Naive thymus-derived CD4-positive, alpha-beta T cell (primary cell): ENCODE measurements at regions not wholly inside any gene's neighbourhood (a gene's known extent, or its start where the extent isn't known, plus 50 kb on each side); places are given as distances from the start of the nearest gene placed in this dataset.

Experiments used
- ATAC-seq: fragments of 150-1000 bp; cut with Tn5 transposase; 2 replicates; pipeline ENCODE4 v1.10.0; 2021; ENCODE audit warnings: mild to moderate bottlenecking, moderate library complexity
- CTCF ChIA-PET: fragments of 350-600 bp; sonication (Branson Sonifier 250); formaldehyde crosslinking; loops from one replicate; lab custom pipeline; 2021; ENCODE audit warnings: antibody characterized with exemption; lab: Charles Lee
- POLR2A ChIA-PET: fragments of 350-600 bp; sonication (Branson Sonifier 250); formaldehyde crosslinking; loops from one replicate; lab custom pipeline; 2021; ENCODE audit warnings: antibody characterized with exemption, inconsistent platforms; lab: Charles Lee
- DNase-seq, 9 donors: peaks; one replicate each; pipeline versions ENCODE4 v3.0.0 to v3.0.0-alpha.2; 2020 to 2022; ENCODE audit warnings: mixed read lengths in 1 of 9
- H3K27ac ChIP-seq: one replicate; pipeline ENCODE4 v1.7.0; 2013; ENCODE audit warnings: mild to moderate bottlenecking, low read depth, low read length, moderate library complexity
- H3K27me3 ChIP-seq, 2 donors: one replicate each; pipeline ENCODE4 v1.7.0; 2013; ENCODE audit warnings: low read length in 2 of 2, mild to moderate bottlenecking in 2 of 2, moderate library complexity in 2 of 2; ENCODE audit not compliant: control insufficient read depth in 2 of 2, insufficient read depth in 2 of 2
- H3K36me3 ChIP-seq, 3 experiments: 1 replicate in 2 of 3; 2 replicates in 1 of 3; pipeline ENCODE4 v1.7.0; 2013; ENCODE audit warnings: low read length in 3 of 3, mild to moderate bottlenecking in 3 of 3, moderate library complexity in 1 of 3; ENCODE audit not compliant: insufficient read depth in 3 of 3, control insufficient read depth in 2 of 3
- H3K4me1 ChIP-seq, 2 donors: one replicate each; pipeline ENCODE4 v1.7.0; 2013; ENCODE audit warnings: low read length in 2 of 2, mild to moderate bottlenecking in 2 of 2, moderate library complexity in 1 of 2; ENCODE audit not compliant: control insufficient read depth in 2 of 2, insufficient read depth in 2 of 2
- H3K4me3 ChIP-seq: 2 replicates; pipeline ENCODE4 v1.7.0; 2013; ENCODE audit warnings: mild to moderate bottlenecking, low read length
- H3K9me3 ChIP-seq, 3 experiments: 1 replicate in 2 of 3; 2 replicates in 1 of 3; pipeline ENCODE4 v1.7.0; 2013; ENCODE audit warnings: low read length in 3 of 3; ENCODE audit not compliant: control insufficient read depth in 2 of 3
- H3K27ac Mint-ChIP-seq, 9 donors: one replicate each; pipeline ENCODE4 v1.8.0; 2020 to 2022; ENCODE audit warnings: mixed read lengths in 9 of 9, mild to moderate bottlenecking in 8 of 9, moderate library complexity in 5 of 9, inconsistent platforms in 2 of 9
- H3K27me3 Mint-ChIP-seq, 5 donors: one replicate each; pipeline ENCODE4 v1.8.0; 2021 to 2022; ENCODE audit warnings: mixed read lengths in 5 of 5, mild to moderate bottlenecking in 1 of 5
- H3K36me3 Mint-ChIP-seq, 5 donors: one replicate each; pipeline ENCODE4 v1.8.0; 2020 to 2022; ENCODE audit warnings: mixed read lengths in 5 of 5, mild to moderate bottlenecking in 3 of 5, inconsistent platforms in 1 of 5
- H3K4me1 Mint-ChIP-seq, 7 donors: one replicate each; pipeline ENCODE4 v1.8.0; 2020 to 2022; ENCODE audit warnings: mixed read lengths in 7 of 7, mild to moderate bottlenecking in 3 of 7, inconsistent platforms in 1 of 7
- H3K4me3 Mint-ChIP-seq, 10 donors: one replicate each; pipeline ENCODE4 v1.8.0; 2020 to 2022; ENCODE audit warnings: mild to moderate bottlenecking in 10 of 10, mixed read lengths in 10 of 10, moderate library complexity in 6 of 10, inconsistent platforms in 2 of 10
- H3K9me3 Mint-ChIP-seq, 11 donors: one replicate each; pipeline ENCODE4 v1.8.0; 2020 to 2022; ENCODE audit warnings: mixed read lengths in 11 of 11, mild to moderate bottlenecking in 4 of 11, inconsistent platforms in 1 of 11, moderate library complexity in 1 of 11
- intact Hi-C, 2 donors: fragments of 100-400 bp; cut with micrococcal nuclease; formaldehyde crosslinking; loops; one replicate each; pipeline ENCODE4 v1.15.1; 2023

DNA sequence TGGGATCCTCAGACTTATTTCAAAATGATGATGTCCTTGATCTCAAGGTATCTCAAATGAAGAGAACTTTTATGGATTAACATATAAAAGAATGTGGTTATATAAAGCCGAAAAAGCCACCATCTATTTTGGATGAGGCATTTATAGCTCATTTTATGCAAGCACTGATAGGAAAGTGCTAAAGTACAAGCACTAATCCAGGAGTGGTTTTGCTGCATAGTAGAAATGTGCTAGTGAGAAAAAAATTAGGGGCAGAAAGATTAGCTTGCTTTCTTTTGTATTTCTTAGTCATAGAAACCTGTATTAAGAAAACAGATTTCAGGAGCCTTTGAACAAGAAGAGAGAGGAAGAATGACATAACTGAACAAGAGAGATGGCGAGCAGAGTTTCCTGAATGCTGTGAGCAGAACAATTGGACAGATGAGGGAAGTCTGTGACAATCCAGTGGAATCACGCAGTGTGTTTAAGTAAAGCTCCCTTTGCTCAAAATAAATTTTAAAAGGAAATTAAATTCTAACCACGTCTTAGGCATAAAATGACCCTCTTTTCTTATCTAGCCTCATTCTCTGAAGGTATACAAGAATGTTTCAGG lies 238.2 kb upstream of the NOVA1 start:
- POLR2A ChIA-PET: no interaction called here
- CTCF ChIA-PET: no interaction called here
- DNase-seq: no peak

DNA sequence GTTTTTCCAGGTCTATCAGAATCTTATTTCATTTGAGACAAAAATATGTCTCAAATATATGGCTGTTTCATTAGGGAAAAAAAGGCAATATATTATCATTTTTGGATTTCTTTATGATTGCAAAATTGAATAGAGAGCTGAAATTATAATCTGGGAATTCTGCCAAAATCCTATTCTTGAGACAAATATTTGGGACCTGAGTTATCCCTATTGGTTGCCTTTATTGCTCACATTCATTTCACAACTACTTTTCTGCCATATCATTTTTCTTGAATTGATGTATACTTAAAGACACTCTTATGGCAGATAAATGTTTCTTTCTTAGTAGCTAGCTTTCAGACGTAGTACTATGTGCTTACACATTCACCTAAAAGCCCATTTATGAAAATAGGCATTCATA lies 241.6 kb upstream of the NOVA1 start:
- Histone ChIP-seq H3K27ac (no peak overlapping the region), H3K4me1 (no peaks in the 10 kb centered on the region), H3K27me3 (no peaks in the 10 kb centered on the region), H3K4me3 (no peak overlapping the region), H3K36me3 (no peaks in the 10 kb centered on the region), H3K9me3 (no peaks in the 10 kb centered on the region)
- Mint-ChIP-seq H3K9me3 (peaks cover 0 to 28% (median 4%) of the 10 kb centered on the region in 11 donors), H3K27me3 (no peaks in the 10 kb centered on the region), H3K4me1 (no peaks in the 10 kb centered on the region), H3K27ac (no peak overlapping the region), H3K4me3 (no peak overlapping the region), H3K36me3 (no peaks in the 10 kb centered on the region)
- intact Hi-C loops: no loop called here
- no peak for DNase-seq
- no peak for ATAC-seq
- ChIA-PET POLR2A (no interaction called here), CTCF (no interaction called here)

More for the DNA sequence above, 238.2 kb upstream of the NOVA1 start:
- no peaks in the 10 kb centered on the region for H3K9me3 ChIP-seq
- intact Hi-C loops: no loop called here
- H3K36me3 Mint-ChIP-seq: no peaks in the 10 kb centered on the region
- H3K27ac ChIP-seq: no peak overlapping the region
- H3K4me1 Mint-ChIP-seq: no peaks in the 10 kb centered on the region
- H3K27me3 Mint-ChIP-seq: no peaks in the 10 kb centered on the region
- H3K4me1 ChIP-seq: no peaks in the 10 kb centered on the region
- no peaks in the 10 kb centered on the region for H3K36me3 ChIP-seq
- peaks cover 0 to 30% (median 3%) of the 10 kb centered on the region in 11 donors for H3K9me3 Mint-ChIP-seq
- no peak overlapping the region for H3K4me3 ChIP-seq
- H3K27me3 ChIP-seq: no peaks in the 10 kb centered on the region
- H3K4me3 Mint-ChIP-seq: no peak overlapping the region
- no peak overlapping the region for H3K27ac Mint-ChIP-seq
- no peak for ATAC-seq

DNA sequence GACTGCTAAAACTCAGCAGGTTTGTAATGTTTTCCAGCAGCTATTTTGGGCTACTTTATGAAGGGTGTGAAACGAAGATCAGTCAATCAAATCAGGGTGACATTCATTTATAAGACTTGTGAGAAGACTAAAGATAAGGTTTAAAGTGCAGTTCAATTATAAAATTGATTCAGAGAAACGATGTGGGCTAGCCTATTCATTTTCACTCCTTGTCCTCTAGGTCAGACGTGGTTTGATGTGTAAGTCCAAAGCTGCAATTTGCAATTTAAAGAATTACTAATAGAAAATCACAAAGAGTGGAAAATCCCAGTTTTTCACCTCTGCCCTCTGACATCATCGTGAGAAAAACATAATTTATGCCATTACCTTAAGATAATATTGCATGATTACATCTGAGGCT lies 243.5 kb upstream of the NOVA1 start:
- no peak for DNase-seq
- ATAC-seq: no peak
- H3K27me3 ChIP-seq: no peaks in the 10 kb centered on the region
- no peak overlapping the region for H3K27ac ChIP-seq
- no peak overlapping the region for H3K27ac Mint-ChIP-seq
- H3K4me1 ChIP-seq: no peaks in the 10 kb centered on the region
- H3K9me3 ChIP-seq: no peaks in the 10 kb centered on the region
- CTCF ChIA-PET: no interaction called here
- no peak overlapping the region for H3K4me3 ChIP-seq
- no peaks in the 10 kb centered on the region for H3K4me1 Mint-ChIP-seq
- intact Hi-C loops: no loop called here
- H3K9me3 Mint-ChIP-seq: peaks cover 0 to 34% (median 10%) of the 10 kb centered on the region in 11 donors
- no peak overlapping the region for H3K4me3 Mint-ChIP-seq
- no peaks in the 10 kb centered on the region for H3K27me3 Mint-ChIP-seq
- H3K36me3 ChIP-seq: no peaks in the 10 kb centered on the region
- H3K36me3 Mint-ChIP-seq: no peaks in the 10 kb centered on the region
- POLR2A ChIA-PET: no interaction called here

DNA sequence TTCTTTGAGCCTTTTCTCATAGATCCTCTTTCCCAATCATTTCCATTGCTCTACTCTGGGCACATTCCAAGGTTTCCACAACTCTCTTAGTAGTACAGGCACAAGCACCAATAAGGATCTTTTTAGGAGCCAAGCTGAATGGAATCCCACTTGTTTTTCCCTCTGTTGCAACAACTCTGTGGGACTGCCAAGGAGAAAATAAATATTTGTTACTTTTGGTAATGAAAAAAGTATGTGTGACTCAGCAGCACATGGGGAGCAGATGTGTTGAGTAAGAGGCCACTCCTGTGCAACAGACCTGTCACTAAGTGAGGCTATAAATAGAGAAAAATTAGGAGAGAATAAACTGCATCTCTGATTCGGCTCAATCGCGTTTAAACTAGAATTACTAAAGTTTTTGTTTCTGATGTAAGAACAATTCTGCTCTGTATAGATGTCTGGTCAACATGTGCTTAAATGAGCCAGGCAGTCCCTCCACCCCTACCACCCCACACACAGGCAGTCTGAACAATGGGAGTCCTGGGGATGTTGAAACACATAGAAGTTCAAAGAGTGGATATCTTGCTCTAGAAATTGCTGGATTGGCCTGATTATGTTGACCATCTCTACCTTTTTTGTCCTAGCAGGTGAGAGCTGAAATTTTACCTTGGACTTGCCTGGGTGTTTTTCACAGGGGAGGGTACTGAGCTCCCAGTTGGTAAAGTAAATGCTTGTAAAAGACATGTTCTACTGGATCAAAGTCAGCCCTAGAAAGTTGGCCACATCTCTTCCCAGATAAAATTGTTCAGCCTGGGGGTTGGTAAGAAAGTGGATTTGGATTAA lies 244.3 kb upstream of the NOVA1 start:
- Histone ChIP-seq H3K27ac (no peak overlapping the region), H3K36me3 (no peaks in the 10 kb centered on the region), H3K4me3 (no peak overlapping the region), H3K4me1 (no peaks in the 10 kb centered on the region), H3K9me3 (no peaks in the 10 kb centered on the region), H3K27me3 (no peaks in the 10 kb centered on the region)
- Mint-ChIP-seq H3K27ac (no peak overlapping the region), H3K4me1 (no peaks in the 10 kb centered on the region), H3K36me3 (no peaks in the 10 kb centered on the region), H3K4me3 (no peak overlapping the region), H3K9me3 (peaks cover 0 to 34% (median 10%) of the 10 kb centered on the region in 11 donors), H3K27me3 (no peaks in the 10 kb centered on the region)
- ChIA-PET CTCF (interaction anchor here (0.6 kb wide), 1 partner anchor 25 kb away, joined by 3 read pairs; no protein-coding TSS in a partner anchor), POLR2A (no interaction called here)
- intact Hi-C loops: no loop called here
- DNase-seq (no peak), ATAC-seq (no peak)

DNA sequence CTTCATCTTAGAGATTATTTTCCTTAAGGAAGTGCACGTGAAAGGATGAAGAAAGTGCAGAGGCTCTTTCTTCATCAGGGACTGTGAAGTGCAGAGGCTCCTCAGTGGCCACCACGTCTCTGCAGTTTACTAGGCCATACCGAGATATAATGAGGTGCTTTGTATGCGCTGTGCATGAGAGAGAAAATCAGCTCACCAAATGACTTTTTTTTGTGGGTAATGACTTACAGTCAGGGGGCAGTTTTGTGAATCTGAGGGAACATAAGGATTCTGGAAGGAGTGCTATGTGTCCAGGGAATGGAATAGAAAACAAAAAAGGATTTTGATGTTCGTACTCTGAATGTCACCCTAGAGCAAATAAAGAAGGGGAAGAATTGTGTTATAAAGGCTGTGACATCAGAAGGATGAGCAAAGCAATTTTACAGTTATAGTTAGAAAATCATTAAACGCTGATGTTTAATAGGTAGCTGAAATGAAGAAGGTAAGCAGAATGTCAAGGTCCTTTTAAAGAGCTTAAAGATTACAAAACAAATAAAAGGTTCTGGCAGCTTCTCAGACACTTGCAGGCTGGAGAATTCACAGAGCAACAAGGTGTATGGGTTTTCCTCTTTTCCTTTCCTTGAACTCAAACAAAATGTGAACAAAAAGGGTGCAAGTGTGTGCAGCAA lies 247.5 kb upstream of the NOVA1 start:
- no peak for ATAC-seq
- intact Hi-C loops: no loop called here
- no peaks in the 10 kb centered on the region for H3K27me3 ChIP-seq
- H3K4me1 Mint-ChIP-seq: no peaks in the 10 kb centered on the region
- POLR2A ChIA-PET: no interaction called here
- no peak overlapping the region for H3K4me3 Mint-ChIP-seq
- no peak overlapping the region for H3K4me3 ChIP-seq
- no peaks in the 10 kb centered on the region for H3K4me1 ChIP-seq
- H3K27ac ChIP-seq: no peak overlapping the region
- no peaks in the 10 kb centered on the region for H3K9me3 ChIP-seq
- no peak for DNase-seq
- H3K27ac Mint-ChIP-seq: no peak overlapping the region
- no peaks in the 10 kb centered on the region for H3K27me3 Mint-ChIP-seq
- H3K9me3 Mint-ChIP-seq: peaks cover 0 to 41% (median 8%) of the 10 kb centered on the region in 11 donors
- CTCF ChIA-PET: no interaction called here
- H3K36me3 ChIP-seq: no peaks in the 10 kb centered on the region
- no peaks in the 10 kb centered on the region for H3K36me3 Mint-ChIP-seq

DNA sequence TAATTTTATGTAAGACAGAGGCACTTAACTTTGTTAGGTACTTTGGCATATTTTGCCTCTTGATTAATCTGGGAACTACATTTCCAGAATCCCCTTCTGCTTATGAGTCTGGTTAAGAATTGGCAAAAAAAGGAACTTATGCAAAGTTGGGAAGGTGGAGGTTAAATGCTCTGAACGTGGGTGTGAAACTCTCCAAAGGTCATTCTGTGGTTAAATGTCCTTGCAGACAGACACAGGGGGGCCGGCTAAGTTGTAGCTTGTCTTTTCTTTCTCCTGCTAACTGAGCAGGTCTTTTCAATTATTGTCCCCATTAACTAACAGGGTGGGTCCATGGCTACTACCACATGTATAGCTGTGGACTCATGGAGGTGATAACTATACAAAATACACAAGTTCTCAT lies 248.6 kb upstream of the NOVA1 start:
- no peak overlapping the region for H3K4me3 ChIP-seq
- intact Hi-C loops: no loop called here
- Mint-ChIP-seq H3K4me3 (no peak overlapping the region), H3K9me3 (peaks cover 0 to 45% (median 14%) of the 10 kb centered on the region in 11 donors), H3K27ac (no peak overlapping the region), H3K36me3 (no peaks in the 10 kb centered on the region), H3K4me1 (no peaks in the 10 kb centered on the region), H3K27me3 (no peaks in the 10 kb centered on the region)
- ATAC-seq (no peak), DNase-seq (no peak)
- no peaks in the 10 kb centered on the region for H3K4me1 ChIP-seq
- no peak overlapping the region for H3K27ac ChIP-seq
- ChIA-PET CTCF (no interaction called here), POLR2A (no interaction called here)
- H3K9me3 ChIP-seq: no peaks in the 10 kb centered on the region
- H3K36me3 ChIP-seq: no peaks in the 10 kb centered on the region
- no peaks in the 10 kb centered on the region for H3K27me3 ChIP-seq
